Stimulated activated effector memory CD8-positive, alpha-beta T cell treated with anti-CD3 and anti-CD28 coated beads, Interleukin-12 subunit alpha, Interleukin-12 subunit beta, amount 100 ng/mL, for 72 hours (primary cell): ENCODE measurements at regions not wholly inside any gene's neighbourhood (a gene's known extent, or its start where the extent isn't known, plus 50 kb on each side); places are given as distances from the start of the nearest gene placed in this dataset.
"Not testable (repeated sequence)": the region's sequence is repeated elsewhere in the genome, so short reads cannot be mapped to it uniquely, and the experiment has no call there.

Source experiments
- ATAC-seq: fragments of 150-1000 bp; cut with Tn5 transposase; 2 replicates; pipeline ENCODE4 v1.10.0; 2021
- DNase-seq, 2 donors: peaks; one replicate each; pipeline ENCODE4 v3.0.0; 2021 to 2022; ENCODE audit warnings: low spot score in 2 of 2
- H3K27ac Mint-ChIP-seq: one replicate; pipeline ENCODE4 v1.8.0; 2022; ENCODE audit warnings: mild to moderate bottlenecking, mixed read lengths
- H3K36me3 Mint-ChIP-seq: one replicate; pipeline ENCODE4 v1.8.0; 2022; ENCODE audit warnings: mild to moderate bottlenecking, mixed read lengths
- H3K4me1 Mint-ChIP-seq: one replicate; pipeline ENCODE4 v1.8.0; 2022; ENCODE audit warnings: mixed read lengths
- H3K4me3 Mint-ChIP-seq: one replicate; pipeline ENCODE4 v1.8.0; 2022; ENCODE audit warnings: mild to moderate bottlenecking, mixed read lengths
- H3K9me3 Mint-ChIP-seq: one replicate; pipeline ENCODE4 v1.8.0; 2022; ENCODE audit warnings: mixed read lengths

DNA sequence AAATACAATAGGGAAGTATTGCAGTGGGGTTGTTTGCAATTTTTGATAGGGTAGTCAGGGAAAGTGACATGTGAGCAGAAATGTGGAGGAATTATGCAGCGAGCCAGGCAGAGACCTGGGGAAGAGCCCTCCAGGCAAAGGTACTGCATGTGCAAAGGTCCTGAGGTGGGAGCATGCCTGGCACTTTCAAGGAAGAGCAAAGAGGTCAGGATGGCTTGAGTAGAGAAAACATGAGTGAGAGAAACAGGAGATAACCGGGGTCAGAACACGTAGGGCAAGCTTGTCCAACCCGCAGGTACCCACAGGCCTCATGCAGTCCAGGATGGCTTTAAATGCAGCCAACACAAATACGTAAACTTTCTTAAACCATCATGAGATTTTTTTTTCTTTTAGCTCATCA lies 71.0 kb downstream of the COQ2 start:
- H3K9me3 Mint-ChIP-seq, result no peaks in the 10 kb centered on the region

DNA sequence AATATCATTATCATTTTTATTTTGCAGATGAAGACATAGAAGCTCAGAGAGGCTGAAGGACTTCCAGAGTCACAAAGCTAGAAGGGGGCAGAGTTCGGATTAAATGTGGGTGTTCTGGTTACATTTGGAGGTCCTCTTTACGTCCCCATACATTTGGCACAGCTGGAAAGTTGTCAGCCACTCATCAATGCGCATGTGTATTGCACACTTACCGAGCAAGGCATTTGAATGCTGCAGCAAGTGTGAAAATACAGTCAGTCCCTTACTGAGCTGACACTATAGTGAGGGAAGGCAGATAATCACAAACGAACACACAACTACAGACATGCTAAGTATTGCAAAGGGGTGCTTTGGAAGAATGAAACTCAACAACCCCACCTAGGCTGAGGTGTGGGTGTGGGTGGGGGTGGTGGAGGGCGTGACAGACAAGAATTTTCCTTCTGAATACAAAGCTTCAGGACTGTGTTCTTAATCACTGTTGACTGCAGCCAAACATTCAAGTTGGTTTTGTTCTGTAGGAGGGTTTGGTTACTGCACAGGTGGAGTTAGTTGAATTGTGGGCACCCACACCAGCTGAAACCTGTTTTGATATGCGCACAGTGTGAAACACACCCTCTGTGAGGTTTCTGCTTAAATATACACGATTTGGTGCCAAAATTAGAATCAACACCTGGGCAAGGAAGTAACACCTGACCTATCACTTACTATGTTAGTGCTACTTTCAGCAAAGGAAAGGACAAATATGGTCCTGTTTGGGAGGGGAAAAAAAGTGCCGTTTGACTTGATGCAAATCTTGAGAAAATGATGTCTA lies 72.4 kb downstream of the COQ2 start:
- Mint-ChIP-seq H3K4me1 (peaks cover 65% of the 10 kb centered on the region), H3K27ac (no peak overlapping the region), H3K9me3 (no peaks in the 10 kb centered on the region), H3K36me3 (no peaks in the 10 kb centered on the region), H3K4me3 (no peak overlapping the region)
- no peak for DNase-seq
- ATAC-seq, result peak; percentile 85

More for the DNA sequence above, 71.0 kb downstream of the COQ2 start:
- ATAC-seq (no peak), DNase-seq (no peak)
- H3K4me1 Mint-ChIP-seq, result peaks cover 79% of the 10 kb centered on the region
- H3K36me3 Mint-ChIP-seq, result no peaks in the 10 kb centered on the region
- no peak overlapping the region for H3K4me3 Mint-ChIP-seq
- no peak overlapping the region for H3K27ac Mint-ChIP-seq

DNA sequence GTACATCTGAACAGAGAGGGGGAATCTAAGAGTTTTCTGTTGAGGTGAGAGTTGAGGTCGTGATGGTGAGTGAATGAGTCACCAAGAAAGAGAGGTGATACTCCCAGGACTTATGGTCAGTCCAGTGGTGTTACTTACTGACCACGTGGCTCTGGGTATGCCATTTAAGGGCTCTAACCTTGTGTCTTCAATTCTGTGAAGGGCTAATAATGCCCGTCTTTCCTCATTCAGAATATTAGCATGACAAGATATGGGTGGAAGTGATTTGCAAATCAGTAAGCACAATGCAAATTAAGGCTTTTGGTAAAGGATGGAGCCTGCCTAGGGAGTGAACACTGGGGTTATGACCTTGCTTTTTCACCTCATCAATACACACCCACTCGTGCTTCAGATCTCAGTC lies 75.2 kb downstream of the COQ2 start:
- H3K27ac Mint-ChIP-seq, result no peak overlapping the region
- H3K4me3 Mint-ChIP-seq, result no peak overlapping the region
- no peaks in the 10 kb centered on the region for H3K36me3 Mint-ChIP-seq
- no peaks in the 10 kb centered on the region for H3K9me3 Mint-ChIP-seq
- ATAC-seq, result no peak
- no peak for DNase-seq
- peaks cover 39% of the 10 kb centered on the region for H3K4me1 Mint-ChIP-seq

DNA sequence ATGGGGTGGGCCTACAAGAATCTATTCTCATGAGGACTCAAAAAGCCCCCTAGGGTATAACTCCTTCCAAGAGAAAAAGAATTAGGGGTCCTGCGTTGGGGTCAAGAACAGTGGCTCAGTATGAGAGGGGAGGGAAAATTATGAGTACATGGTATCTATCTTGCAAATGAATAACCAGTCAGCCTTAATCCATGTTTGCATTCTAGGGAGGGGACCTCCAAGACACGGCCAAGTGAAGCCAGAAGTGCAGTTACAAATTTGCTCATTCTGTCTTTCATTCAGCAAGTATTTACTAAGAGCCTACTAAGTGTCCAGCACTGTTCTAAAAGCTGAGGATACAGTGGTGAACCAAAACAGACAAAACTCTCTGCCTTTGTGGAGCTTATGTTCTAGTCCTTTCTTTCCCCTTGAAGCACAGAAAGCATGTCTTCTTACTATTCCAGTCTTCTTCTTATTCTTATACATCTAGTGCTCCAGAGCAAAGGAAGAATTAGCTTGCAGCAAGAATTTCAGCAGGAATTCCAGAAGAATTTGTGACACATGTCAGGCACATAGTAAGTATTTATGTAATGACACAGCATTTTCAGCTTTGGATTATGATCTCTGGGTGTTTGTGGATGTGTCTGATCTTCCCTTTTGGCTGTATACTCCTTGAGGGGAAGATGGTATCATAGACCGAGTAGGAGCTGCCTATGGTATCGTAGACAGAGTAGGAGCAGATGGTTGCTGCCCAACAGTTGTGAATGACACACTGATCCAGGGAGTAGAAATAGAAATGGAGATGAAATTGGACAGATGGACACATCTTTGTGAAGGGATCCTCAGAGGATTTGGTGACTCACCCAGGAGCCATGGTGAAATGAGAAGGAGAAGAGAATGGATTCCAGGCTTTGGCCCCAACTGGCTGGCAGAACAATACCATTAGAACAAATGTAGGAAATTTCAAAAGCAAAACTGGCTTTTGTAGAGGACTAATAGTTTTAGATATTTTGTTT lies 75.9 kb downstream of the COQ2 start:
- Mint-ChIP-seq H3K9me3 (no peaks in the 10 kb centered on the region), H3K4me3 (no peak overlapping the region), H3K4me1 (peaks cover 38% of the 10 kb centered on the region), H3K27ac (no peak overlapping the region), H3K36me3 (no peaks in the 10 kb centered on the region)
- no peak for DNase-seq
- no peak for ATAC-seq

DNA sequence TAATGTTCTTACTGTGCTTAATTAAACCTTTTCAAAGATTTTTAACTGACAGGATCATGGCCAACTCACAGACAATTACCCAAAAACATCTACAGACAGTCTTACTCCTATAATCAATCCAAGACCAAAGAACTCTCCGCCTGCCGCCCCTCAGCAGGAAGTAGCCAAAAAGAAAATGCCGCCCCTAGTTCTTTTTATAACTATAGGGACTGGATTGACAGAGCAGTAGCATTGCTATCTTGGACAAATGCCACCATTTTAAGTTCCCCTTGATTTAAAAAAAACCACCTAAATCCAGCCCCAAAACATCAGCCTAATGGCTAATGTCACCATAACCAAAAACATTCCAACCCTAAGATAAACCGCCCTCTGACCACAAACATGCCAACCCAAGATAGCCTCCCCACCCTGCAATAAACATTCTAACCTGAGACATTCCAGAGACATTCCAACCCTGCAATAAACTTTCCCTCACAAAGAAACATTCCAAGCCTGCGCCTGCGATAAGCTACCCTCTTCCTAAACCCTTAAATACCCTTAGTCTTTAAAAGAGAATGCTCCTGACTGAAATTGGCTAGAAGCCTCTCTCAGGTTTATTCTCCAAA lies 77.0 kb downstream of the COQ2 start:
- H3K4me3 Mint-ChIP-seq, result no peak overlapping the region
- H3K9me3 Mint-ChIP-seq, result no peaks in the 10 kb centered on the region
- H3K36me3 Mint-ChIP-seq, result no peaks in the 10 kb centered on the region
- DNase-seq (no peak), ATAC-seq (no peak)
- H3K27ac Mint-ChIP-seq, result no peak overlapping the region
- peaks cover 28% of the 10 kb centered on the region for H3K4me1 Mint-ChIP-seq

DNA sequence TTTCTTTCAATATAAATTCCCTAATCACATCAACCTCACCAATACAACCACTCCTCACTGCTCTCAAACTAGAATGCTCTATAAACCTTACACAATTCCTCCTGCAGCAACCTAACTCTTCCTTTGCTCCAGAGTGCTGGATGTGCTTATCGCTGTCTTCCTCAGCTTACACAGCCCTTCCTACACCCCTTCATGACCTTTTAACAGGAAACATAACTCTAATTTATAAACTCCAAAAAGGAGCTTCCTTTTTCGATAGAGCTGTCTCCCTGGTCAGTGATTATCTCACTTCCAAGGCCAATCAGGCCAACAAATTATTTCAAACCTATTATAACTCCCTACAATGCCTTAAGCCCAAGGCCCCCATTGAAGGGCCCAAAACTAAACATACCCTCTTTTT lies 78.8 kb downstream of the COQ2 start:
- no peaks in the 10 kb centered on the region for H3K36me3 Mint-ChIP-seq
- H3K27ac Mint-ChIP-seq, result no peak overlapping the region
- DNase-seq, result no peak

DNA sequence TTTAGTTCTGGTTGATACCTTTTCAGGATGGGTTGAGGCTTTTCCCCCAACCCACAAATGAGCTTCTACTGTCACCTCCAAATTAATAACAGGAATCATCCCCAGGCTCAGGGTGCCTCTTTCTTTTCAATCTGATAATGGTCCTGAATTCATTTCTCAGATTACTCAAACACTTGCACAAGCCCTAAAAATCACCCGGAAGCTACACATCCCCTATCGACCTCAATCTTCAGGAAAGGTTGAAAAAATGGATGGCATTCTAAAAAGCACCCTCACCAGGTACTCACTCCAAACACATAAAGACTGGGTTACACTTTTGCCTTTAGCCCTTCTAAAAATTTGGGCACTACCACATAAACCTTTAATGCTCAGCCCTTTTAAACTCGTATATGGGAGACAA lies 79.9 kb downstream of the COQ2 start:
- Mint-ChIP-seq H3K4me1 (peaks cover 10% of the 10 kb centered on the region), H3K27ac (no peak overlapping the region), H3K36me3 (no peaks in the 10 kb centered on the region), H3K9me3 (no peaks in the 10 kb centered on the region), H3K4me3 (no peak overlapping the region)
- DNase-seq, result no peak
- ATAC-seq, result no peak

More for the DNA sequence above, 78.8 kb downstream of the COQ2 start:
- Mint-ChIP-seq H3K4me1 (peaks cover 14% of the 10 kb centered on the region), H3K4me3 (no peak overlapping the region), H3K9me3 (no peaks in the 10 kb centered on the region)
- ATAC-seq, result no peak

- no peaks in the 10 kb centered on the region for H3K36me3 Mint-ChIP-seq
Measured at GRCh38 chr4:83201761-83202160, 82.8 kb downstream of the COQ2 start.

DNA sequence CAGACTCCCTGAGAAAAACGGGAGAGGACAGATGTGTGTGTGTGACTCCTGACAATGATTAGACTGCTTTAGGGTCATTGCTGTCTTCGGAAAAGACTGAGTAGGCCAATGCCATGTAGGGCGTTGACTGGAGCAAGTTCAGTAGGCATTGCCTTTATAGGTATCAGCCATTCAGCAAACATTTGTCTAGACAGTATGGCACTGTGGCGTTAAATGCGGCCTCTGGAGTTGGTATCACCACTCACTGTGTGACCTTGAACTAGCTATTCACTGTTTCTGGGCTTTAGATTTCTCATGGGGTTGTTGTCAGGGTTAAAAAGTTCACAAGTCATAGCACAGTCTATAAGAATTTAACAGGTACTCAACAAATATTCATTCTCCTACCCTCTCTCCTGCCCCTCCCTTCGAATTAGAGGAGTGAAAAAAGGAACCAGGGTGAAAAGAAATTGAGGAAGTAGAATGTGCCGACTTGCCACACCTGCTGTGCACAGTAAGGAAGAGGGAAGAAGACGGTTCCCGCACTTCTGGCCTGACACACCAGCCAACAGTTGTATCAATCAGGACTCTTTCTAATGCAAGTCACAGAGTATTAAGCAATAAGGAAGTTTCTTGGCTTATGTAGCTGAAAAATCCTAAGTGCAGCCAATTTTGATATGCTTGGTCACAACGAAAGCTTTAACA lies 83.2 kb upstream of the PLAC8 start:
- no peaks in the 10 kb centered on the region for H3K4me1 Mint-ChIP-seq
- DNase-seq, result no peak
- no peak overlapping the region for H3K27ac Mint-ChIP-seq
- H3K4me3 Mint-ChIP-seq, result no peak overlapping the region
- H3K9me3 Mint-ChIP-seq, result no peaks in the 10 kb centered on the region
- H3K36me3 Mint-ChIP-seq, result no peaks in the 10 kb centered on the region
- no peak for ATAC-seq

More at GRCh38 chr4:83201761-83202160, 82.8 kb downstream of the COQ2 start:
- DNase-seq (no peak), ATAC-seq (no peak)
- Mint-ChIP-seq H3K9me3 (no peaks in the 10 kb centered on the region), H3K27ac (no peak overlapping the region), H3K4me3 (no peak overlapping the region), H3K4me1 (no peaks in the 10 kb centered on the region)

- H3K27ac Mint-ChIP-seq, result no peak overlapping the region
- ATAC-seq (no peak), DNase-seq (no peak)
- no peaks in the 10 kb centered on the region for H3K4me1 Mint-ChIP-seq
- H3K36me3 Mint-ChIP-seq, result no peaks in the 10 kb centered on the region
- no peak overlapping the region for H3K4me3 Mint-ChIP-seq
- H3K9me3 Mint-ChIP-seq, result no peaks in the 10 kb centered on the region
Measured at GRCh38 chr4:83196921-83197320, 82.4 kb upstream of the PLAC8 start.

- ATAC-seq, result no peak
Measured at GRCh38 chr4:83195269-83195668, 80.7 kb upstream of the PLAC8 start.

DNA sequence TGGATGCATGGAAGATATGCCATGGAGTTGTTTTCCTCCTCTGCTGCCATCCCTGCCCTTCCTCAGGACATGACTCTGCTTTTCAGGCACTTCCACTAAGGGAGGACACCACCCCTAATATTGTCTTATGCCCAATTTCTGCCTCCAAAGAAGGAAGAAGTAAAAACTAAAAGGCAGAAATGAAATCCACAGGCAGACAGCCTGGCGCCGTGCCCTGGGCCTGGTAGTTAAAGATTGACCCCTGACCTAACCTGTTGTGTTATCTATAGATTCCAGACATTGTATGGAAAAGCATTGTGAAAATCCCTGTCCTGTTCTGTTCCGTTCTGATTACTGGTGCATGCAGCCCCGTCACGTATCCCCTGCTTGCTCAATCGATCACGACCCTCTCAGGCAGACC lies 80.1 kb upstream of the PLAC8 start:
- H3K4me3 Mint-ChIP-seq, H3K27ac Mint-ChIP-seq, H3K4me1 Mint-ChIP-seq, H3K9me3 Mint-ChIP-seq, DNase-seq, H3K36me3 Mint-ChIP-seq, ATAC-seq: not testable (repeated sequence)

More at GRCh38 chr4:83195269-83195668, 80.7 kb upstream of the PLAC8 start:
- no peak overlapping the region for H3K27ac Mint-ChIP-seq
- no peaks in the 10 kb centered on the region for H3K36me3 Mint-ChIP-seq
- H3K4me3 Mint-ChIP-seq, result no peak overlapping the region
- no peaks in the 10 kb centered on the region for H3K9me3 Mint-ChIP-seq
- no peak for DNase-seq
- no peaks in the 10 kb centered on the region for H3K4me1 Mint-ChIP-seq

- H3K36me3 Mint-ChIP-seq, result no peaks in the 10 kb centered on the region
- DNase-seq (no peak), ATAC-seq (no peak)
- H3K27ac Mint-ChIP-seq, result no peak overlapping the region
- H3K4me3 Mint-ChIP-seq, result no peak overlapping the region
- H3K9me3 Mint-ChIP-seq, result no peaks in the 10 kb centered on the region
- no peaks in the 10 kb centered on the region for H3K4me1 Mint-ChIP-seq
Measured at GRCh38 chr4:83192634-83193033, 78.1 kb upstream of the PLAC8 start.

GRCh38 chr4:83191026-83191425 lies 76.5 kb upstream of the PLAC8 start:
- ATAC-seq, result no peak
- Mint-ChIP-seq H3K4me1 (no peaks in the 10 kb centered on the region), H3K4me3 (no peak overlapping the region), H3K9me3 (no peaks in the 10 kb centered on the region), H3K36me3 (no peaks in the 10 kb centered on the region), H3K27ac (no peak overlapping the region)
- DNase-seq, result no peak

DNA sequence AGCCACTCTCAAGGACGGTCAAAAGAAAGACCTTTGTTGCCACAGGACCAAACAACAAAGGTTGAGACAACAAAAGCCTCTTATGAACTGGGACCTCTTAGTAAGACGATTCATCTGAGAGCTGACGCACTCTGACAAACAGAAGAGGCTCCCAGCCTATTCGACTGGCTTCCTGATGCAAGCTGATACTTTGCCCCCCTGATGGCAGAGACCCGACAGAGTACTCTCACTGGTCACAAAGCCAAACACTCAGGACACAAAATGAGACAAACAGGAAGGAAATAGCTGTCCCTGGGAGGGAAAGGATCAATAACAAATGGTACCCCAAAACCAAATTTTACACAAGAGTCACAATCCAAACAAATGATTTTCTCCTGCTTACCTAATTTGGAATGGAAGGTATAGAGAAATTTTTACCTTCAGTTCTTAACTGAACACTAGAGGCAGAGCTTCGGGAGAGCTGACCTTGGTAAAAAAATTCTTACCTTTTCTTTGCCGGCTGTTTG lies 75.2 kb upstream of the PLAC8 start:
- no peak for ATAC-seq

More for the DNA sequence above, 75.2 kb upstream of the PLAC8 start:
- H3K4me1 Mint-ChIP-seq, result no peaks in the 10 kb centered on the region
- H3K9me3 Mint-ChIP-seq, result no peaks in the 10 kb centered on the region
- no peaks in the 10 kb centered on the region for H3K36me3 Mint-ChIP-seq
- H3K4me3 Mint-ChIP-seq, result no peak overlapping the region
- no peak for DNase-seq
- no peak overlapping the region for H3K27ac Mint-ChIP-seq
